Endodermal cell (in vitro differentiated cells): ENCODE measurements at regions not wholly inside any gene's neighbourhood (a gene's known extent, or its start where the extent isn't known, plus 50 kb on each side); places are given as distances from the start of the nearest gene placed in this dataset.

Experiments
- DNase-seq: peaks from one replicate; pipeline ENCODE4 v3.0.0-alpha.2; 2017
- H3K27ac ChIP-seq: 2 replicates; pipeline ENCODE4 v1.5.1; 2013; ENCODE audit warnings: mild to moderate bottlenecking, low read depth, low read length, moderate library complexity
- H3K27me3 ChIP-seq: 2 replicates; pipeline ENCODE4 v1.6.1; 2013; ENCODE audit warnings: mild to moderate bottlenecking, low read length, moderate library complexity; ENCODE audit not compliant: insufficient read depth, control insufficient read depth, poor library complexity, severe bottlenecking
- H3K36me3 ChIP-seq: 2 replicates; pipeline ENCODE4 v1.7.0; 2013; ENCODE audit warnings: mild to moderate bottlenecking, low read length, moderate library complexity; ENCODE audit not compliant: control insufficient read depth, insufficient read depth
- H3K4me1 ChIP-seq: one replicate; pipeline ENCODE4 v1.7.0; 2013; ENCODE audit warnings: low read length; ENCODE audit not compliant: control insufficient read depth, insufficient read depth
- H3K4me3 ChIP-seq: 2 replicates; pipeline ENCODE4 v1.5.1; 2013; ENCODE audit warnings: mild to moderate bottlenecking, low read length, moderate library complexity
- H3K9ac ChIP-seq: 2 replicates; pipeline ENCODE4 v1.6.1; 2013; ENCODE audit warnings: mild to moderate bottlenecking, low read length, moderate library complexity; ENCODE audit not compliant: poor library complexity, severe bottlenecking; ENCODE audit errors: extremely low read depth
- H3K9me3 ChIP-seq: 2 replicates; pipeline ENCODE4 v1.6.1; 2013; ENCODE audit warnings: mild to moderate bottlenecking, low read length, moderate library complexity; ENCODE audit not compliant: control insufficient read depth
- H3K27ac Mint-ChIP-seq: 2 replicates; pipeline ENCODE4 v1.8.0; 2020; ENCODE audit warnings: mixed read lengths
- H3K27me3 Mint-ChIP-seq: 2 replicates; pipeline ENCODE4 v1.8.0; 2021; ENCODE audit warnings: mild to moderate bottlenecking, mixed read lengths; ENCODE audit not compliant: insufficient read depth
- H3K36me3 Mint-ChIP-seq: 2 replicates; pipeline ENCODE4 v1.8.0; 2020; ENCODE audit warnings: low read depth, mixed read lengths
- H3K4me1 Mint-ChIP-seq: 2 replicates; pipeline ENCODE4 v1.8.0; 2020; ENCODE audit warnings: mixed read lengths
- H3K4me3 Mint-ChIP-seq: 2 replicates; pipeline ENCODE4 v1.8.0; 2020; ENCODE audit warnings: mild to moderate bottlenecking, moderate library complexity, mixed read lengths
- H3K9me3 Mint-ChIP-seq: 2 replicates; pipeline ENCODE4 v1.8.0; 2020; ENCODE audit warnings: mild to moderate bottlenecking, mixed read lengths
- WGBS, 2 experiments: methylation state at CpG; one replicate each; pipeline versions ENCODE4 v1.1.5 to v1.1.7; 2013; ENCODE audit warnings: missing lambda C conversion rate in 2 of 2, mixed read lengths in 1 of 2; ENCODE audit not compliant: insufficient coverage in 1 of 2, insufficient read length in 1 of 2; 5-methylcytosine and 5-hydroxymethylcytosine counted together
- TF ChIP-seq, protein P1 (sequence below): fragments of 200-600 bp; sonication (generic); conservative IDR thresholded peaks from 2 replicates; pipeline ENCODE4 v1.5.0; 2021; ENCODE audit warnings: antibody characterized with exemption, mild to moderate bottlenecking

DNA sequence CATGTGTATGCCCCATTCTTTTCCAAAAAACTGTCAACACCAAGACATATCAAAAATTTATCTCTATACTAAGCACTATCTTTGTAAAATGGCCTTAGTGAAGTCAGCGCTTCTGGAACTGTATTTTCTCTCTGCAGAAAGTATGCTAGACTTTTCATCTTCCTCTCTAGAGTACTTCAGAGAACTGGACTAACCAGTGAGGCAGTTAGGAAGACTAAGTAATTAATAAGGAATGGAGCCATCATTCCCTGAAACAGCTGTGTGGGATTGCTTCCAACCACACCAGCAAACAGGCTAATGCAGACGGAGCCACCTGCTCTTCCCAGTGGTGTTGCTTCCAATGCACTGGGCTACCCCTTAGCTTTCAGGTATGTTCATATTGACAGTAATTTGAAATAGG lies 169.1 kb upstream of the FUT9 start:
- Mint-ChIP-seq H3K4me3 (no peak overlapping the region), H3K9me3 (no peaks in the 10 kb centered on the region), H3K36me3 (no peaks in the 10 kb centered on the region), H3K27me3 (no peaks in the 10 kb centered on the region), H3K4me1 (peaks cover 13% of the 10 kb centered on the region), H3K27ac (no peak overlapping the region)
- Histone ChIP-seq H3K36me3 (no peaks in the 10 kb centered on the region), H3K9me3 (no peaks in the 10 kb centered on the region), H3K4me3 (no peak overlapping the region), H3K27me3 (no peaks in the 10 kb centered on the region), H3K4me1 (peaks cover 3% of the 10 kb centered on the region), H3K9ac (no peak overlapping the region), H3K27ac (no peak overlapping the region)
- 60 to 97% methylated on average over 1 to 2 of the region's 2 CpGs for WGBS, 2 experiments
- DNase-seq: no peak
- TF ChIP-seq, protein P1, sequence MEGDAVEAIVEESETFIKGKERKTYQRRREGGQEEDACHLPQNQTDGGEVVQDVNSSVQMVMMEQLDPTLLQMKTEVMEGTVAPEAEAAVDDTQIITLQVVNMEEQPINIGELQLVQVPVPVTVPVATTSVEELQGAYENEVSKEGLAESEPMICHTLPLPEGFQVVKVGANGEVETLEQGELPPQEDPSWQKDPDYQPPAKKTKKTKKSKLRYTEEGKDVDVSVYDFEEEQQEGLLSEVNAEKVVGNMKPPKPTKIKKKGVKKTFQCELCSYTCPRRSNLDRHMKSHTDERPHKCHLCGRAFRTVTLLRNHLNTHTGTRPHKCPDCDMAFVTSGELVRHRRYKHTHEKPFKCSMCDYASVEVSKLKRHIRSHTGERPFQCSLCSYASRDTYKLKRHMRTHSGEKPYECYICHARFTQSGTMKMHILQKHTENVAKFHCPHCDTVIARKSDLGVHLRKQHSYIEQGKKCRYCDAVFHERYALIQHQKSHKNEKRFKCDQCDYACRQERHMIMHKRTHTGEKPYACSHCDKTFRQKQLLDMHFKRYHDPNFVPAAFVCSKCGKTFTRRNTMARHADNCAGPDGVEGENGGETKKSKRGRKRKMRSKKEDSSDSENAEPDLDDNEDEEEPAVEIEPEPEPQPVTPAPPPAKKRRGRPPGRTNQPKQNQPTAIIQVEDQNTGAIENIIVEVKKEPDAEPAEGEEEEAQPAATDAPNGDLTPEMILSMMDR: no peak

DNA sequence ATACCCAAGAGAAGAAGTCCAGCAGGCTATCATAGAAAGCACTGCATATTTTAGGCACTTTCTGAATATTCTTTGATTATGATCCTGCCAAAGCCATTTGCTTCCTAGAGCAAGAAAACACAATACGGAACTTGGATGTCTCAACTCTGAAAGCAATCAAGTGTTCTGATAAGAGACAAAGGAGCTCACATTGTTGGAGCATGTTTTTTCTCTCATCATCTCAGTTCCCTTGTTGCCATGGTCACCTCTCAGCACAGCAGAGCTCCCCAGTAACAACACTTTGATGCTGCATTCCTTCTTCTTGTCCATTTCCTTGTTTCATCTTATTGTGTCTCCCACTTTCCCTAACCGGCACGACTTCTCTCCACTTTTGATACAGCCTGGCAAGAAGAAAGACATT lies 168.7 kb upstream of the FUT9 start:
- Mint-ChIP-seq H3K27me3 (no peaks in the 10 kb centered on the region), H3K4me3 (no peak overlapping the region), H3K27ac (no peak overlapping the region), H3K36me3 (no peaks in the 10 kb centered on the region), H3K9me3 (no peaks in the 10 kb centered on the region), H3K4me1 (peaks cover 11% of the 10 kb centered on the region)
- Histone ChIP-seq H3K9ac (no peak overlapping the region), H3K9me3 (no peaks in the 10 kb centered on the region), H3K4me1 (peaks cover 3% of the 10 kb centered on the region), H3K27ac (no peak overlapping the region), H3K4me3 (no peak overlapping the region), H3K36me3 (no peaks in the 10 kb centered on the region), H3K27me3 (no peaks in the 10 kb centered on the region)
- TF ChIP-seq, protein P1: no peak
- WGBS, 2 experiments: 57 to 86% methylated on average over 1 to 3 of the region's 3 CpGs
- DNase-seq: no peak

DNA sequence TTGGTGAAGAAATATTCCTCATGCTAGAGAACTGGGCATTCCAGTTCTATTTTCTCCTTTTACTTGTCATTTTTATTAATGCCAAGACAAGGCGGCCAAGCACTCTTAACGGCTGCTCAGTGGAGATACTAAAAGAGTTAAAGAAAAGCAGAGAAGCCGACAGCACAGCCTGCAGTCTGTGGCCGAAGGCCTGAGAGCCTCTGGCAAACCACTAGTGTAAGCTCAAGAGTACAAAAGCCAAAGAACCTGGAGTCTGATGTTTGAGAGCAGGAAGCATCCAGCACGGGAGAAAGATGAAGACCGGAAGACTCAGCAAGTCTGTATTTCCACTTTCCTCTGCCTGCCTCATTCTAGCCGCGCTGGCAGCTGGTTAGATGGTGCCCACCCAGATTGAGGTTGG lies 167.1 kb upstream of the FUT9 start:
- TF ChIP-seq, protein P1: no peak
- H3K36me3 ChIP-seq: no peaks in the 10 kb centered on the region
- H3K36me3 Mint-ChIP-seq: no peaks in the 10 kb centered on the region
- no peak overlapping the region for H3K27ac Mint-ChIP-seq
- H3K27ac ChIP-seq: no peak overlapping the region
- H3K27me3 Mint-ChIP-seq: no peaks in the 10 kb centered on the region
- 84 to 89% methylated on average over 6 to 8 of the region's 8 CpGs for WGBS, 2 experiments
- no peak overlapping the region for H3K4me3 Mint-ChIP-seq
- H3K4me3 ChIP-seq: no peak overlapping the region
- H3K4me1 Mint-ChIP-seq: peaks cover 4% of the 10 kb centered on the region
- no peak for DNase-seq
- H3K4me1 ChIP-seq: no peaks in the 10 kb centered on the region
- peaks cover under 1% of the 10 kb centered on the region for H3K9me3 ChIP-seq
- no peak overlapping the region for H3K9ac ChIP-seq
- peaks cover 2% of the 10 kb centered on the region for H3K9me3 Mint-ChIP-seq
- H3K27me3 ChIP-seq: no peaks in the 10 kb centered on the region
